ENCODE measurements at regions not wholly inside any gene's neighbourhood (a gene's known extent, or its start where the extent isn't known, plus 50 kb on each side); places are given as distances from the start of the nearest gene placed in this dataset.

- TF ChIP-seq, protein P1, sequence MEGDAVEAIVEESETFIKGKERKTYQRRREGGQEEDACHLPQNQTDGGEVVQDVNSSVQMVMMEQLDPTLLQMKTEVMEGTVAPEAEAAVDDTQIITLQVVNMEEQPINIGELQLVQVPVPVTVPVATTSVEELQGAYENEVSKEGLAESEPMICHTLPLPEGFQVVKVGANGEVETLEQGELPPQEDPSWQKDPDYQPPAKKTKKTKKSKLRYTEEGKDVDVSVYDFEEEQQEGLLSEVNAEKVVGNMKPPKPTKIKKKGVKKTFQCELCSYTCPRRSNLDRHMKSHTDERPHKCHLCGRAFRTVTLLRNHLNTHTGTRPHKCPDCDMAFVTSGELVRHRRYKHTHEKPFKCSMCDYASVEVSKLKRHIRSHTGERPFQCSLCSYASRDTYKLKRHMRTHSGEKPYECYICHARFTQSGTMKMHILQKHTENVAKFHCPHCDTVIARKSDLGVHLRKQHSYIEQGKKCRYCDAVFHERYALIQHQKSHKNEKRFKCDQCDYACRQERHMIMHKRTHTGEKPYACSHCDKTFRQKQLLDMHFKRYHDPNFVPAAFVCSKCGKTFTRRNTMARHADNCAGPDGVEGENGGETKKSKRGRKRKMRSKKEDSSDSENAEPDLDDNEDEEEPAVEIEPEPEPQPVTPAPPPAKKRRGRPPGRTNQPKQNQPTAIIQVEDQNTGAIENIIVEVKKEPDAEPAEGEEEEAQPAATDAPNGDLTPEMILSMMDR (IDR thresholded peaks at IDR 0.05) = no peak
- TF ChIP-seq POLR2A (IDR thresholded peaks at IDR 0.05) = no peak
These were observed 93.8 kb downstream of the MIAT start for GRCh38 chr22:26751217-26751616.

Data from Peyer's patch (tissue), 4 donors.